HG03103 (cell line): ENCODE measurements at regions not wholly inside any gene's neighbourhood (a gene's known extent, or its start where the extent isn't known, plus 50 kb on each side); places are given as distances from the start of the nearest gene placed in this dataset.

Source experiments
- ATAC-seq: cut with Tn5 transposase; IDR thresholded peaks from one replicate; pipeline ENCODE4 v1.9.1; 2021; ENCODE audit warnings: low read depth; ENCODE audit not compliant: unreplicated experiment

- ATAC-seq, result no peak
Observed at GRCh38 chr4:123345935-123346300, 50.7 kb upstream of the SPRY1 start.

GRCh38 chr4:123346330-123346940, 50.2 kb upstream of the SPRY1 start:
- ATAC-seq, result no peak
